ENCODE measurements at regions not wholly inside any gene's neighbourhood (a gene's known extent, or its start where the extent isn't known, plus 50 kb on each side); places are given as distances from the start of the nearest gene placed in this dataset.

DNA sequence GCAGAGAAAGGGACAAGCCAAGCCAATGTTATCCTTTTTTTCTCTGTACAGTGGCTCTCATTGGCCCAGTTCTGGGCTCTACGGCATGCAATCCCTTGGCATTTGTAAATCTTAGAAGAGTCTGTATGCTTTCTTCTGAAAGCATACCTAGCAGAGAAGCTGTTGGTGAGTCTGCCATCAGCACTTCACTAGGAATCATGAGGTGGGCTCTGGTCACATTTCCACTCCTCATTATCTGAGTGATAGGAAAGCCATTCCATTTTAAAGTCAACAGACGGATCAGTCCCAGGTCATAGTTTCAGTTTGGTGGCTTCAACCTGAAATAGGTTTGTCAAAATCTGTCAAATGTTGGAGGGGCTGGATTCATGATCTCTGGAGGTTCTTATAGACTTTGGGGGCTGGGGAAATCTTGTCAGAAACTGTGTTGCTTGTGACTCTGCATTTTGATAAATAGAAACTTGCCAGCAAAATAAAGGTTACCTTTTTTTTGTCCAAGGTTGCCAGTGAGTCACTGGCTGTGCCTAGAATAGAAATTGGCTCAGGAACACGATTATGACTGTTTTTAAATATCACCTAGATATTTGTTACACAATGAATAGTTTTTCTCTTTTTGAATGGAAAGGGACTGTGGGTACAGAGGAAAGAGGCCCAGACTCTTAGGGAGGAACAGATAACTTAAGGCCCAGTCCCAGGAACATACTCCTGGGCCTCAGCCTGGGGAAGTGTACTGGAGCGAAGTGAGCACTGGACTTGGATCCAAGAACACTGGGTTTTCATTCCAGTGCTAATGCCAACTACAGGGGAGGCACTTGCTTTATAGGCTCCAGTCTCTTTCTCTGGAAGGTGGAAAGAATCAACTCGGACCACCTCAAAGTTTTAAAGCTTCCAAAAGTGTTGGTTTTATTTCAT, 183.1 kb downstream of the NMUR2 start:
- no peak overlapping the region for H3K27ac ChIP-seq (ENCODE audit: low read length)
- no peaks in the 10 kb centered on the region for H3K27me3 ChIP-seq (ENCODE audit: control insufficient read depth, insufficient read depth, low read length)
- intact Hi-C loops (cut with micrococcal nuclease), result no loop called here
- H3K9me3 ChIP-seq (ENCODE audit: control insufficient read depth, insufficient read depth, low read length), result no peaks in the 10 kb centered on the region
- Mint-ChIP-seq H3K4me1 (no peaks in the 10 kb centered on the region), H3K27me3 (ENCODE audit: low read depth in 2 of 2) (no peaks in the 10 kb centered on the region), H3K4me3 (no peak overlapping the region), H3K9me3 (peaks cover 4 to 10% of the 10 kb centered on the region in 2 donors), H3K27ac (no peak overlapping the region), H3K36me3 (no peaks in the 10 kb centered on the region)
- 76% methylated on average over 3 of the region's 5 CpGs for WGBS (ENCODE audit: insufficient coverage)
- H3K4me3 ChIP-seq (ENCODE audit: low read length), result no peak overlapping the region
- no peak for TF ChIP-seq CTCF (IDR thresholded peaks at IDR 0.05)
- no peaks in the 10 kb centered on the region for H3K36me3 ChIP-seq (ENCODE audit: control insufficient read depth, insufficient read depth, low read length)
- no peaks in the 10 kb centered on the region for H3K4me1 ChIP-seq (ENCODE audit: control insufficient read depth, insufficient read depth, low read length)
- DNase-seq (no peak), ATAC-seq (no peak)

- WGBS (ENCODE audit: insufficient coverage), result 82% methylated on average over 3 of the region's 3 CpGs
- no peak overlapping the region for H3K4me3 ChIP-seq (ENCODE audit: low read length)
- H3K4me1 ChIP-seq (ENCODE audit: control insufficient read depth, insufficient read depth, low read length), result no peaks in the 10 kb centered on the region
- H3K4me1 Mint-ChIP-seq, result no peaks in the 10 kb centered on the region
- no peak overlapping the region for H3K27ac Mint-ChIP-seq
- intact Hi-C loops (cut with micrococcal nuclease), result no loop called here
- H3K27me3 Mint-ChIP-seq (ENCODE audit: low read depth in 2 of 2), result no peaks in the 10 kb centered on the region
- H3K36me3 ChIP-seq (ENCODE audit: control insufficient read depth, insufficient read depth, low read length), result no peaks in the 10 kb centered on the region
- H3K27ac ChIP-seq (ENCODE audit: low read length), result no peak overlapping the region
- no peaks in the 10 kb centered on the region for H3K36me3 Mint-ChIP-seq
- ATAC-seq (no peak), DNase-seq (no peak)
- peaks cover 4 to 14% of the 10 kb centered on the region in 2 donors for H3K9me3 Mint-ChIP-seq
- no peaks in the 10 kb centered on the region for H3K9me3 ChIP-seq (ENCODE audit: control insufficient read depth, insufficient read depth, low read length)
- H3K27me3 ChIP-seq (ENCODE audit: control insufficient read depth, insufficient read depth, low read length), result no peaks in the 10 kb centered on the region
- TF ChIP-seq CTCF (IDR thresholded peaks at IDR 0.05), result no peak
- H3K4me3 Mint-ChIP-seq, result no peak overlapping the region
Observed at GRCh38 chr5:152218694-152219093, 186.4 kb downstream of the NMUR2 start.

GRCh38 chr5:152205804-152206203, 199.3 kb downstream of the NMUR2 start:
- Mint-ChIP-seq H3K36me3 (no peaks in the 10 kb centered on the region), H3K9me3 (no peaks in the 10 kb centered on the region), H3K4me3 (no peak overlapping the region), H3K27ac (no peak overlapping the region), H3K27me3 (ENCODE audit: low read depth in 2 of 2) (no peaks in the 10 kb centered on the region), H3K4me1 (no peaks in the 10 kb centered on the region)
- WGBS (ENCODE audit: insufficient coverage), result 75% methylated on average over 1 of the region's 1 CpG
- Histone ChIP-seq H3K9me3 (ENCODE audit: control insufficient read depth, insufficient read depth, low read length) (no peaks in the 10 kb centered on the region), H3K27ac (ENCODE audit: low read length) (no peak overlapping the region), H3K4me3 (ENCODE audit: low read length) (no peak overlapping the region), H3K36me3 (ENCODE audit: control insufficient read depth, insufficient read depth, low read length) (no peaks in the 10 kb centered on the region), H3K27me3 (ENCODE audit: control insufficient read depth, insufficient read depth, low read length) (no peaks in the 10 kb centered on the region), H3K4me1 (ENCODE audit: control insufficient read depth, insufficient read depth, low read length) (no peaks in the 10 kb centered on the region)
- TF ChIP-seq CTCF (IDR thresholded peaks at IDR 0.05), result no peak
- intact Hi-C loops (cut with micrococcal nuclease), result no loop called here
- no peak for ATAC-seq
- DNase-seq, result no peak

GRCh38 chr5:152202321-152202720, 202.8 kb downstream of the NMUR2 start:
- no peaks in the 10 kb centered on the region for H3K36me3 ChIP-seq (ENCODE audit: control insufficient read depth, insufficient read depth, low read length)
- no peak overlapping the region for H3K27ac Mint-ChIP-seq
- no peaks in the 10 kb centered on the region for H3K27me3 ChIP-seq (ENCODE audit: control insufficient read depth, insufficient read depth, low read length)
- no peak for DNase-seq
- H3K4me1 Mint-ChIP-seq, result no peaks in the 10 kb centered on the region
- peaks cover 0 to 3% of the 10 kb centered on the region in 2 donors for H3K9me3 Mint-ChIP-seq
- 100% methylated on average over 1 of the region's 1 CpG for WGBS (ENCODE audit: insufficient coverage)
- no peaks in the 10 kb centered on the region for H3K4me1 ChIP-seq (ENCODE audit: control insufficient read depth, insufficient read depth, low read length)
- no peaks in the 10 kb centered on the region for H3K36me3 Mint-ChIP-seq
- no peaks in the 10 kb centered on the region for H3K9me3 ChIP-seq (ENCODE audit: control insufficient read depth, insufficient read depth, low read length)
- H3K27ac ChIP-seq (ENCODE audit: low read length), result no peak overlapping the region
- no peak for TF ChIP-seq CTCF (IDR thresholded peaks at IDR 0.05)
- H3K4me3 ChIP-seq (ENCODE audit: low read length), result no peak overlapping the region
- no peak overlapping the region for H3K4me3 Mint-ChIP-seq
- no peak for ATAC-seq
- H3K27me3 Mint-ChIP-seq (ENCODE audit: low read depth in 2 of 2), result no peaks in the 10 kb centered on the region
- intact Hi-C loops (cut with micrococcal nuclease), result no loop called here

Data from natural killer cell (primary cell).